ENCODE measurements at regions not wholly inside any gene's neighbourhood (a gene's known extent, or its start where the extent isn't known, plus 50 kb on each side); places are given as distances from the start of the nearest gene placed in this dataset.

DNA sequence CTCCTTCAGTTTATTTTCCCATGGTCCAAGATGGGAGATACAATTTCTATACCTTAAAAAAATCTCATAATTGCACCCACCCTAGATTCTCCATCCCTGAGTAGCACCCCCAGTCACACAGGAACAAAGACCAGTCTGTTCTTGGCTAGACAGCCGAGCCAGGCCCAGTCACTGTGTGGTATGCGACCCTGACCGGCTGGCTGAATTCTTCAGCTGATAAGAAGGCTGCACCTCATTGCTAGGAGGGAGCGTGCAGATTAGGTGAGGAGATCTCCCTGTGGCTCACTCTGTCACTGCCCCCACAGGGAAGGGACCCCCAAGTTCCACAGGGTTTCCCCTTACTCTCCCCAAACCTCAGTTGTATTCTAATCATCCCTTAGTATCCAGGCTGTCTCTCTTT lies 138.7 kb downstream of the SALL1 start:
- H3K9ac ChIP-seq (ENCODE audit: low read depth, low read length): no peak overlapping the region
- no peak for ATAC-seq (ENCODE audit: insufficient read depth, low read depth)
- H3K4me1 ChIP-seq (ENCODE audit: insufficient read depth, low read length): no peaks in the 10 kb centered on the region
- H4K20me1 ChIP-seq (ENCODE audit: insufficient read depth, low read length): no peaks in the 10 kb centered on the region
- H3K27ac ChIP-seq (ENCODE audit: low read length): no peak overlapping the region
- no peaks in the 10 kb centered on the region for H3K9me3 ChIP-seq (ENCODE audit: insufficient read depth, low read length, severe bottlenecking)
- no peak for DNase-seq
- no peaks in the 10 kb centered on the region for H3K27me3 ChIP-seq (ENCODE audit: insufficient read depth, low read length, poor library complexity)
- no peak overlapping the region for H3K4me3 ChIP-seq (ENCODE audit: low read depth in 1 of 2, low read length in 2 of 2)
- no peak for TF ChIP-seq EZH2 (IDR thresholded peaks at IDR 0.05; ENCODE audit: borderline replicate concordance, low read depth, low read length, severe bottlenecking)
- TF ChIP-seq, protein P1, sequence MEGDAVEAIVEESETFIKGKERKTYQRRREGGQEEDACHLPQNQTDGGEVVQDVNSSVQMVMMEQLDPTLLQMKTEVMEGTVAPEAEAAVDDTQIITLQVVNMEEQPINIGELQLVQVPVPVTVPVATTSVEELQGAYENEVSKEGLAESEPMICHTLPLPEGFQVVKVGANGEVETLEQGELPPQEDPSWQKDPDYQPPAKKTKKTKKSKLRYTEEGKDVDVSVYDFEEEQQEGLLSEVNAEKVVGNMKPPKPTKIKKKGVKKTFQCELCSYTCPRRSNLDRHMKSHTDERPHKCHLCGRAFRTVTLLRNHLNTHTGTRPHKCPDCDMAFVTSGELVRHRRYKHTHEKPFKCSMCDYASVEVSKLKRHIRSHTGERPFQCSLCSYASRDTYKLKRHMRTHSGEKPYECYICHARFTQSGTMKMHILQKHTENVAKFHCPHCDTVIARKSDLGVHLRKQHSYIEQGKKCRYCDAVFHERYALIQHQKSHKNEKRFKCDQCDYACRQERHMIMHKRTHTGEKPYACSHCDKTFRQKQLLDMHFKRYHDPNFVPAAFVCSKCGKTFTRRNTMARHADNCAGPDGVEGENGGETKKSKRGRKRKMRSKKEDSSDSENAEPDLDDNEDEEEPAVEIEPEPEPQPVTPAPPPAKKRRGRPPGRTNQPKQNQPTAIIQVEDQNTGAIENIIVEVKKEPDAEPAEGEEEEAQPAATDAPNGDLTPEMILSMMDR (IDR thresholded peaks at IDR 0.05; ENCODE audit: borderline replicate concordance, extremely low read depth, low read length, poor library complexity, severe bottlenecking): no peak
- H3K36me3 ChIP-seq (ENCODE audit: insufficient read depth, low read length): no peaks in the 10 kb centered on the region
- no peak overlapping the region for H2AFZ ChIP-seq (ENCODE audit: low read depth, low read length)
- H3K4me2 ChIP-seq (ENCODE audit: insufficient read depth, low read length): no peak overlapping the region
- H3K79me2 ChIP-seq (ENCODE audit: insufficient read depth, low read length): no peaks in the 10 kb centered on the region

DNA sequence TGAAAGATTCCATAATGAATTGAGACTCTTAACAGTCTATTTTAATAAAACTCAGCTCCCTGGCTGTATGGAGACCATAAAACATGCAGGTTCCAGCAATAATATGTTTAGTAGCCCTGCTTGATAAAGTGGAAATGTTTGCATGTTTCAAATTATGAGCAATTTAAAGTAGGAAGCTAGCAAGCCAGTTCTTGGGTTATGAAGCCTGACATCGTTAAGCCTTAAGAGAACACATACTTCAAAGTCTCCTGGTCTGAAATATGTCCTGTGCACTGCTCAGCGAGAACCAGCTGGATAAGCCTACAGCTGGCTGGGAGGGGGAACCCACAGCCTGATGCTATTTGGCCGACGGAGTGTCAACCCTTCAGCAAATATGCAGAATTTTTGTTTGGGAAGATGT lies 140.3 kb downstream of the SALL1 start:
- no peak for TF ChIP-seq EZH2 (IDR thresholded peaks at IDR 0.05; ENCODE audit: borderline replicate concordance, low read depth, low read length, severe bottlenecking)
- TF ChIP-seq, protein P1 (IDR thresholded peaks at IDR 0.05; ENCODE audit: borderline replicate concordance, extremely low read depth, low read length, poor library complexity, severe bottlenecking): no peak

DNA sequence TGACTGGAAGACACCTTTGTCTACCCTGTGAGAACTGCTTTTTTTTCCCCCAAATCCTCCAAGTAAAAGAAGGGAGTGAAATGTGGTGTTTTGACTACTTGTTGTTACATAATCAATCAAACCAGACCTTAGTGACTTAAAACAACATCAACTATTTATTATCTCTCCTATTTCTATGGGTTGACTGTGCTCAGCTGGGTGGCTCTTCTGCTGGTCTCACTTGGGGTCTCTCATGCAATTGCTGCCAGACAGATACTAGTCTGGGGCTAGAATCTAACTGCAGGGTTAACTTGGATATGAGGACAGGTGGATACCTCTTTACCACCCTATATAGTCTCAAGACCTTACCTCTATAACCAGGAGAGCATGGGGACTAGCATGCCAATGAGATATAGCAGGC lies 141.3 kb downstream of the SALL1 start:
- TF ChIP-seq, protein P1 (IDR thresholded peaks at IDR 0.05; ENCODE audit: borderline replicate concordance, extremely low read depth, low read length, poor library complexity, severe bottlenecking): no peak
- no peak for TF ChIP-seq EZH2 (IDR thresholded peaks at IDR 0.05; ENCODE audit: borderline replicate concordance, low read depth, low read length, severe bottlenecking)
- DNase-seq: no peak
- Histone ChIP-seq H4K20me1 (ENCODE audit: insufficient read depth, low read length) (no peaks in the 10 kb centered on the region), H3K4me2 (ENCODE audit: insufficient read depth, low read length) (no peak overlapping the region), H3K9me3 (ENCODE audit: insufficient read depth, low read length, severe bottlenecking) (no peaks in the 10 kb centered on the region), H3K79me2 (ENCODE audit: insufficient read depth, low read length) (no peaks in the 10 kb centered on the region), H3K4me3 (ENCODE audit: low read depth in 1 of 2, low read length in 2 of 2) (no peak overlapping the region), H2AFZ (ENCODE audit: low read depth, low read length) (no peak overlapping the region), H3K9ac (ENCODE audit: low read depth, low read length) (no peak overlapping the region), H3K27ac (ENCODE audit: low read length) (no peak overlapping the region), H3K36me3 (ENCODE audit: insufficient read depth, low read length) (no peaks in the 10 kb centered on the region), H3K27me3 (ENCODE audit: insufficient read depth, low read length, poor library complexity) (no peaks in the 10 kb centered on the region), H3K4me1 (ENCODE audit: insufficient read depth, low read length) (no peaks in the 10 kb centered on the region)
- no peak for ATAC-seq (ENCODE audit: insufficient read depth, low read depth)

More for the DNA sequence above, 140.3 kb downstream of the SALL1 start:
- Histone ChIP-seq H3K4me1 (ENCODE audit: insufficient read depth, low read length) (no peaks in the 10 kb centered on the region), H3K36me3 (ENCODE audit: insufficient read depth, low read length) (no peaks in the 10 kb centered on the region), H2AFZ (ENCODE audit: low read depth, low read length) (no peak overlapping the region), H3K79me2 (ENCODE audit: insufficient read depth, low read length) (no peaks in the 10 kb centered on the region), H3K9ac (ENCODE audit: low read depth, low read length) (no peak overlapping the region), H4K20me1 (ENCODE audit: insufficient read depth, low read length) (no peaks in the 10 kb centered on the region), H3K4me2 (ENCODE audit: insufficient read depth, low read length) (no peak overlapping the region), H3K27me3 (ENCODE audit: insufficient read depth, low read length, poor library complexity) (no peaks in the 10 kb centered on the region), H3K9me3 (ENCODE audit: insufficient read depth, low read length, severe bottlenecking) (no peaks in the 10 kb centered on the region), H3K27ac (ENCODE audit: low read length) (no peak overlapping the region), H3K4me3 (ENCODE audit: low read depth in 1 of 2, low read length in 2 of 2) (no peak overlapping the region)
- DNase-seq (no peak), ATAC-seq (ENCODE audit: insufficient read depth, low read depth) (no peak)

DNA sequence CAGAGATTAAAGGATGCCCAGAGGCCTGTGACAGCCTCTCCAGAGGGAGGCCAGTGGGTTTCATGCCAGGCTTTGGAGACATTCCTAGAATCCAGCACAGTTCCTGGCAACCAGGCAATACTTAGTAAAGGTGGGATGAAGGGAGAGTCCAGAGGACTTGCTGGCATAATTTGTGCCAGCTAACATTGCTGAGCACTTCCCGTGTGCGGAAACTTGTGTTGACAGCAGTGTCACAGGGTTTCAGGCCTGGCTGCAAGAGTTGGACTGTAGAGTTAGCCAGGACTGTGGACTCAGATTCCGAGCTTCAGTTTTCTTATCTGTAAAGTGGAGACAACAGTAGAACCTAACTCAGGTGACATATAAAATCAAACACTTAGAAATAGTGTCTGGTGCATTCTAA lies 141.7 kb downstream of the SALL1 start:
- no peaks in the 10 kb centered on the region for H4K20me1 ChIP-seq (ENCODE audit: insufficient read depth, low read length)
- no peak overlapping the region for H3K4me2 ChIP-seq (ENCODE audit: insufficient read depth, low read length)
- no peak for ATAC-seq (ENCODE audit: insufficient read depth, low read depth)
- H3K36me3 ChIP-seq (ENCODE audit: insufficient read depth, low read length): no peaks in the 10 kb centered on the region
- H3K79me2 ChIP-seq (ENCODE audit: insufficient read depth, low read length): no peaks in the 10 kb centered on the region
- no peaks in the 10 kb centered on the region for H3K27me3 ChIP-seq (ENCODE audit: insufficient read depth, low read length, poor library complexity)
- DNase-seq: no peak
- no peak overlapping the region for H3K27ac ChIP-seq (ENCODE audit: low read length)
- no peak overlapping the region for H3K9ac ChIP-seq (ENCODE audit: low read depth, low read length)
- H3K9me3 ChIP-seq (ENCODE audit: insufficient read depth, low read length, severe bottlenecking): no peaks in the 10 kb centered on the region
- TF ChIP-seq, protein P1 (IDR thresholded peaks at IDR 0.05; ENCODE audit: borderline replicate concordance, extremely low read depth, low read length, poor library complexity, severe bottlenecking): no peak
- no peak for TF ChIP-seq EZH2 (IDR thresholded peaks at IDR 0.05; ENCODE audit: borderline replicate concordance, low read depth, low read length, severe bottlenecking)
- no peaks in the 10 kb centered on the region for H3K4me1 ChIP-seq (ENCODE audit: insufficient read depth, low read length)
- H2AFZ ChIP-seq (ENCODE audit: low read depth, low read length): no peak overlapping the region
- H3K4me3 ChIP-seq (ENCODE audit: low read depth in 1 of 2, low read length in 2 of 2): no peak overlapping the region

Data from DND-41 (cell line).